GM12878 (cell line): ENCODE measurements at regions not wholly inside any gene's neighbourhood (a gene's known extent, or its start where the extent isn't known, plus 50 kb on each side); places are given as distances from the start of the nearest gene placed in this dataset.

ENCODE experiments used
- ATAC-seq: fragments of 200-7000 bp; cut with Tn5 transposase; 3 replicates; pipeline ENCODE4 v1.9.1; 2020; ENCODE audit warnings: mild to moderate bottlenecking, moderate library complexity
- BruUV-seq: library from RNA; stranded (reverse); fragments of 400-500 nt; replicated peaks from 2 replicates; lab custom pipeline; 2021; lab: Mats Ljungman, UMichigan
- CTCF ChIA-PET: fragments of 300-600 bp; sonication (Branson Sonifier 250); formaldehyde crosslinking; extraction: SDS; loops from one replicate; lab custom pipeline; 2021; ENCODE audit warnings: inconsistent platforms; lab: Yijun Ruan, JAX
- POLR2A ChIA-PET: fragments of 350-600 bp; formaldehyde crosslinking; extraction: SDS; loops from one replicate; lab custom pipeline; 2021; ENCODE audit warnings: inconsistent platforms; lab: Charles Lee
- RAD21 ChIA-PET: fragments of 300-600 bp; sonication (Branson Sonifier 250); formaldehyde crosslinking; loops from one replicate; lab custom pipeline; 2023; ENCODE audit warnings: antibody characterized with exemption; ENCODE audit not compliant: unreplicated experiment; lab: Charles Lee
- SMC1A ChIA-PET: fragments of 300-600 bp; sonication (Branson Sonifier 250); formaldehyde crosslinking; loops from one replicate; lab custom pipeline; 2023; ENCODE audit not compliant: unreplicated experiment, uncharacterized antibody; lab: Charles Lee
- DNase-seq: peaks from one replicate; pipeline ENCODE4 v3.0.0-alpha.2; 2011; ENCODE audit warnings: low read depth, low spot score
- FAIRE-seq: peaks from 3 replicates; lab custom pipeline; 2011; peaks lifted over from hg19 to GRCh38; lab: Jason Lieb, UNC
- H2AFZ ChIP-seq: 2 replicates; pipeline ENCODE4 v1.6.0; 2011; ENCODE audit warnings: low read depth, low read length, control low read depth; ENCODE audit not compliant: control insufficient read depth
- H3K27ac ChIP-seq: 2 replicates; pipeline ENCODE4 v1.5.1; 2011; ENCODE audit warnings: control low read depth; ENCODE audit not compliant: control insufficient read depth, insufficient read depth
- H3K27me3 ChIP-seq, 2 experiments: replicated peaks in 1 of 2; 2 replicates each; pipeline versions ENCODE4 v1.6.0 to v1.6.1; 2011; ENCODE audit warnings: low read length in 1 of 2; ENCODE audit not compliant: control insufficient read depth in 2 of 2, insufficient read depth in 2 of 2
- H3K36me3 ChIP-seq, 2 experiments: 2 replicates each; pipeline ENCODE4 v1.5.1; 2011; ENCODE audit warnings: low read length in 1 of 2; ENCODE audit not compliant: control insufficient read depth in 2 of 2, insufficient read depth in 2 of 2
- H3K4me1 ChIP-seq: 2 replicates; pipeline ENCODE4 v1.6.1; 2011; ENCODE audit warnings: mild to moderate bottlenecking, low read length, moderate library complexity, mixed read lengths; ENCODE audit not compliant: control insufficient read depth, insufficient read depth
- H3K4me2 ChIP-seq: 2 replicates; pipeline ENCODE4 v1.6.0; 2011; ENCODE audit warnings: control low read depth; ENCODE audit not compliant: control insufficient read depth, insufficient read depth
- H3K4me3 ChIP-seq: fragments of 200-600 bp; sonication (generic); 2 replicates; pipeline ENCODE4 v1.5.1; 2016
- H3K79me2 ChIP-seq: 2 replicates; pipeline ENCODE4 v1.6.0; 2011; ENCODE audit warnings: low read length; ENCODE audit not compliant: control insufficient read depth, insufficient read depth
- H3K9ac ChIP-seq: 2 replicates; pipeline ENCODE4 v1.8.0; 2011; ENCODE audit warnings: low read length, control low read depth, mixed read lengths; ENCODE audit not compliant: control insufficient read depth, insufficient read depth
- H3K9me3 ChIP-seq: replicated peaks from 3 replicates; pipeline ENCODE4 v1.5.1; 2011; ENCODE audit warnings: mild to moderate bottlenecking, low read length; ENCODE audit not compliant: control insufficient read depth, insufficient read depth
- H4K20me1 ChIP-seq: 2 replicates; pipeline ENCODE4 v1.6.0; 2011; ENCODE audit not compliant: control insufficient read depth, insufficient read depth
- BRCA1 ChIP-seq: IDR thresholded peaks from 2 replicates; pipeline ENCODE4 v1.6.1; 2011; ENCODE audit warnings: low read depth, low read length, improper control_type of control experiment
- CREB1 ChIP-seq: IDR thresholded peaks from 2 replicates; pipeline ENCODE4 v1.6.1; 2012; ENCODE audit warnings: low read depth, mild to moderate bottlenecking, inconsistent platforms
- DPF2 ChIP-seq: fragments of 450-650 bp; IDR thresholded peaks from 2 replicates; pipeline ENCODE4 v1.6.1; 2017; ENCODE audit warnings: mild to moderate bottlenecking
- ETV6 ChIP-seq, 2 experiments: fragments of 450-650 bp in 1 of 2; IDR thresholded peaks in 1 of 2; conservative IDR thresholded peaks in 1 of 2; 2 replicates each; pipeline ENCODE4 v1.6.1; 2014; ENCODE audit warnings: antibody characterized with exemption in 1 of 2, borderline replicate concordance in 1 of 2, low read depth in 1 of 2, mild to moderate bottlenecking in 1 of 2, moderate library complexity in 1 of 2
- EZH2 ChIP-seq: IDR thresholded peaks from 2 replicates; pipeline ENCODE4 v1.6.1; 2012; ENCODE audit warnings: low read depth, mild to moderate bottlenecking, control low read depth, inconsistent platforms, low read length, borderline replicate concordance; ENCODE audit not compliant: control insufficient read depth
- MYB ChIP-seq: fragments of 150-350 bp; IDR thresholded peaks from 2 replicates; pipeline ENCODE4 v1.6.1; 2014; ENCODE audit warnings: mild to moderate bottlenecking, low read depth, low read length, borderline replicate concordance
- NR2F1 ChIP-seq: fragments of 450-650 bp; conservative IDR thresholded peaks from 2 replicates; pipeline ENCODE4 v1.6.1; 2017; ENCODE audit warnings: mild to moderate bottlenecking
- SP1 ChIP-seq: IDR thresholded peaks from one replicate; pipeline ENCODE4 v1.6.1; 2011; ENCODE audit warnings: low read depth, low read length
- SREBF2 ChIP-seq: IDR thresholded peaks from 2 replicates; pipeline ENCODE4 v1.6.1; 2012; ENCODE audit warnings: mild to moderate bottlenecking, low read length
- SUPT20H ChIP-seq: IDR thresholded peaks from 2 replicates; pipeline ENCODE4 v1.6.1; 2011; ENCODE audit warnings: low read depth, mild to moderate bottlenecking, low read length, moderate library complexity, borderline replicate concordance; ENCODE audit not compliant: control insufficient read depth
- ZBED1 ChIP-seq: IDR thresholded peaks from 2 replicates; pipeline ENCODE4 v1.6.1; 2016; ENCODE audit warnings: borderline replicate concordance
- WGBS: methylation state at CpG from one replicate; pipeline ENCODE4 v1.1.6; 2016; ENCODE audit warnings: low lambda C conversion rate; ENCODE audit not compliant: insufficient replicate concordance, insufficient coverage; ENCODE audit errors: missing lambda C conversion rate; 5-methylcytosine and 5-hydroxymethylcytosine counted together
- in situ Hi-C: fragments of 300-500 bp; cut with MboI; formaldehyde crosslinking; loops from 9 replicates; pipeline ENCODE4 v1.14.3; 2018; ENCODE audit warnings: mixed read lengths
- intact Hi-C: fragments of 100-400 bp; cut with micrococcal nuclease; formaldehyde crosslinking; loops from one replicate; pipeline ENCODE4 v1.14.2; 2022; ENCODE audit not compliant: unreplicated experiment
- TF ChIP-seq, protein P1 (sequence below): fragments of 450-650 bp; IDR thresholded peaks from 2 replicates; pipeline ENCODE4 v1.6.1; 2017; ENCODE audit warnings: mild to moderate bottlenecking
- TF ChIP-seq, protein P2 (sequence below): fragments of 450-650 bp; IDR thresholded peaks from 2 replicates; pipeline ENCODE4 v1.6.1; 2017; ENCODE audit warnings: mild to moderate bottlenecking, moderate library complexity
- TF ChIP-seq, protein P3 (sequence below): fragments of 450-650 bp; IDR thresholded peaks from 2 replicates; pipeline ENCODE4 v1.6.1; 2017; ENCODE audit warnings: low read depth, mild to moderate bottlenecking, moderate library complexity

DNA sequence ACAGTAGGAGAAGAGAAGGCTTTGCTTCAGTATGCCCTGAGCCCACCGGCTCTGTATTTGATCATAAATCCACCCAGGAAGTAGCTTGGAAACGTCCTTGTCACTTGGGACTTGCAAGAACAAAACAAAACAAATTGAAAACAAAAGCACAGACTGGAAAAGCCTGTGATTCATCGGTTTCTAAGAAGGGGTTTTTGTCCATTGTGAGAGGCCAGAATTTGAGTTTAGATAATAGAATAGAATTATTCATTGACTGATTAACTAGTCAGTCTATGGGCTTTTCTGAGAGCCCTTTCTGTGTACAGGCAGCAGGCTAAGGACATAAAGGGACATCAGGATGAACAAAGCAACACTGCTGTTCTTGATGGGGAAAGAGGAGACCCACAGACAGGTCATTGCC is 424.8 kb downstream of the IRX1 start (continued):
- TF ChIP-seq, protein P1, sequence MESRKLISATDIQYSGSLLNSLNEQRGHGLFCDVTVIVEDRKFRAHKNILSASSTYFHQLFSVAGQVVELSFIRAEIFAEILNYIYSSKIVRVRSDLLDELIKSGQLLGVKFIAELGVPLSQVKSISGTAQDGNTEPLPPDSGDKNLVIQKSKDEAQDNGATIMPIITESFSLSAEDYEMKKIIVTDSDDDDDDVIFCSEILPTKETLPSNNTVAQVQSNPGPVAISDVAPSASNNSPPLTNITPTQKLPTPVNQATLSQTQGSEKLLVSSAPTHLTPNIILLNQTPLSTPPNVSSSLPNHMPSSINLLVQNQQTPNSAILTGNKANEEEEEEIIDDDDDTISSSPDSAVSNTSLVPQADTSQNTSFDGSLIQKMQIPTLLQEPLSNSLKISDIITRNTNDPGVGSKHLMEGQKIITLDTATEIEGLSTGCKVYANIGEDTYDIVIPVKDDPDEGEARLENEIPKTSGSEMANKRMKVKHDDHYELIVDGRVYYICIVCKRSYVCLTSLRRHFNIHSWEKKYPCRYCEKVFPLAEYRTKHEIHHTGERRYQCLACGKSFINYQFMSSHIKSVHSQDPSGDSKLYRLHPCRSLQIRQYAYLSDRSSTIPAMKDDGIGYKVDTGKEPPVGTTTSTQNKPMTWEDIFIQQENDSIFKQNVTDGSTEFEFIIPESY = no peak
- TF ChIP-seq ZBED1 = no peak
- TF ChIP-seq NR2F1 = no peak
- no peak for TF ChIP-seq SP1
- no peak for TF ChIP-seq SUPT20H
- TF ChIP-seq ETV6 (conservative IDR thresholded peaks at IDR 0.05 in 1 of 2, IDR thresholded peaks at IDR 0.05 in 1 of 2; ENCODE audit: borderline replicate concordance in 1 of 2, low read depth in 1 of 2) = no peak
- TF ChIP-seq BRCA1 = no peak
- TF ChIP-seq DPF2 = no peak
- TF ChIP-seq, all 136 proteins: peak for 0

DNA sequence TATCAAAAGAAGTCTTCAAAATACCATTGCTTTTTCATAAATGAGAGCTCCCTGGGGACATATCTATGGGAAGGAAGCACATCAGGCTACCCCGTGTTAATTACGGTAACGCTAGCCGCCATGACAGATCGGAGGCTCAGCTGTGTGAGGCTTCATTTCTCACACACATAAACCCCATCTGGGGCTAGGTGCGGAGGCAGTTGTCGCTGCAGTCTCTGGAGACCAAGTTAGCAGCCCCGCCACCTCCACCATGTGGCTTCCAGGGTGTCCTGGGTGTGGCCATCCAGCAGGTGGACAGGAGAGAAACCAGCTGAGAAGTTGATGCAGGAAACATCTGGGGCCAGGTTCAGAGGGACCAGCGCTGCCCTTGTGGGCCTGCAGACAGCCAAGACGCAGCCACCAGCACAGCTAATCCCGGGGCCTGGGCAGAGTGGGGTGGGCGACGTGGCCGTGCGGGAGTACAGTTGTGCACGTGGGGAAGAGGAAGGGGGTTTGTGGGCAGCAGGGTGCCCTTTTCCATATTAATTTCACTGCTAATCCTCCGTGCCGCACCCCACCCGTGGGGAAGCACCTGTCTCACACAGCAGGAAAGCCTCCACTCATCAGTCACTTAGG is 426.5 kb downstream of the IRX1 start:
- no peak overlapping the region for H2AFZ ChIP-seq
- no peak overlapping the region for H3K9ac ChIP-seq
- ChIA-PET RAD21 (no interaction called here), POLR2A (no interaction called here), CTCF (no interaction called here), SMC1A (no interaction called here)
- H3K27me3 ChIP-seq = no peaks in the 10 kb centered on the region
- intact Hi-C loops = no loop called here
- H3K9me3 ChIP-seq = no peaks in the 10 kb centered on the region; the same call in 2 of the 3 replicates
- DNase-seq = no peak
- no peaks in the 10 kb centered on the region for H4K20me1 ChIP-seq
- no peak overlapping the region for H3K4me3 ChIP-seq
- in situ Hi-C loops = no loop called here
- H3K4me2 ChIP-seq = no peak overlapping the region
- TF ChIP-seq MYB = no peak
- TF ChIP-seq, protein P2, sequence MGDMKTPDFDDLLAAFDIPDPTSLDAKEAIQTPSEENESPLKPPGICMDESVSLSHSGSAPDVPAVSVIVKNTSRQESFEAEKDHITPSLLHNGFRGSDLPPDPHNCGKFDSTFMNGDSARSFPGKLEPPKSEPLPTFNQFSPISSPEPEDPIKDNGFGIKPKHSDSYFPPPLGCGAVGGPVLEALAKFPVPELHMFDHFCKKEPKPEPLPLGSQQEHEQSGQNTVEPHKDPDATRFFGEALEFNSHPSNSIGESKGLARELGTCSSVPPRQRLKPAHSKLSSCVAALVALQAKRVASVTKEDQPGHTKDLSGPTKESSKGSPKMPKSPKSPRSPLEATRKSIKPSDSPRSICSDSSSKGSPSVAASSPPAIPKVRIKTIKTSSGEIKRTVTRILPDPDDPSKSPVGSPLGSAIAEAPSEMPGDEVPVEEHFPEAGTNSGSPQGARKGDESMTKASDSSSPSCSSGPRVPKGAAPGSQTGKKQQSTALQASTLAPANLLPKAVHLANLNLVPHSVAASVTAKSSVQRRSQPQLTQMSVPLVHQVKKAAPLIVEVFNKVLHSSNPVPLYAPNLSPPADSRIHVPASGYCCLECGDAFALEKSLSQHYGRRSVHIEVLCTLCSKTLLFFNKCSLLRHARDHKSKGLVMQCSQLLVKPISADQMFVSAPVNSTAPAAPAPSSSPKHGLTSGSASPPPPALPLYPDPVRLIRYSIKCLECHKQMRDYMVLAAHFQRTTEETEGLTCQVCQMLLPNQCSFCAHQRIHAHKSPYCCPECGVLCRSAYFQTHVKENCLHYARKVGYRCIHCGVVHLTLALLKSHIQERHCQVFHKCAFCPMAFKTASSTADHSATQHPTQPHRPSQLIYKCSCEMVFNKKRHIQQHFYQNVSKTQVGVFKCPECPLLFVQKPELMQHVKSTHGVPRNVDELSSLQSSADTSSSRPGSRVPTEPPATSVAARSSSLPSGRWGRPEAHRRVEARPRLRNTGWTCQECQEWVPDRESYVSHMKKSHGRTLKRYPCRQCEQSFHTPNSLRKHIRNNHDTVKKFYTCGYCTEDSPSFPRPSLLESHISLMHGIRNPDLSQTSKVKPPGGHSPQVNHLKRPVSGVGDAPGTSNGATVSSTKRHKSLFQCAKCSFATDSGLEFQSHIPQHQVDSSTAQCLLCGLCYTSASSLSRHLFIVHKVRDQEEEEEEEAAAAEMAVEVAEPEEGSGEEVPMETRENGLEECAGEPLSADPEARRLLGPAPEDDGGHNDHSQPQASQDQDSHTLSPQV = no peak
- TF ChIP-seq EZH2 = no peak
- TF ChIP-seq SREBF2 = no peak
- TF ChIP-seq, protein P3, sequence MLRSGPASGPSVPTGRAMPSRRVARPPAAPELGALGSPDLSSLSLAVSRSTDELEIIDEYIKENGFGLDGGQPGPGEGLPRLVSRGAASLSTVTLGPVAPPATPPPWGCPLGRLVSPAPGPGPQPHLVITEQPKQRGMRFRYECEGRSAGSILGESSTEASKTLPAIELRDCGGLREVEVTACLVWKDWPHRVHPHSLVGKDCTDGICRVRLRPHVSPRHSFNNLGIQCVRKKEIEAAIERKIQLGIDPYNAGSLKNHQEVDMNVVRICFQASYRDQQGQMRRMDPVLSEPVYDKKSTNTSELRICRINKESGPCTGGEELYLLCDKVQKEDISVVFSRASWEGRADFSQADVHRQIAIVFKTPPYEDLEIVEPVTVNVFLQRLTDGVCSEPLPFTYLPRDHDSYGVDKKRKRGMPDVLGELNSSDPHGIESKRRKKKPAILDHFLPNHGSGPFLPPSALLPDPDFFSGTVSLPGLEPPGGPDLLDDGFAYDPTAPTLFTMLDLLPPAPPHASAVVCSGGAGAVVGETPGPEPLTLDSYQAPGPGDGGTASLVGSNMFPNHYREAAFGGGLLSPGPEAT = no peak
- TF ChIP-seq CREB1 = no peak
- H3K79me2 ChIP-seq = no peaks in the 10 kb centered on the region
- ATAC-seq = no peak
- H3K4me1 ChIP-seq = no peaks in the 10 kb centered on the region
- H3K27ac ChIP-seq = no peak overlapping the region
- FAIRE-seq = no peak
- WGBS = 4% methylated on average over 12 of the region's 19 CpGs
- BruUV-seq = no TSS peak
- H3K36me3 ChIP-seq = no peaks in the 10 kb centered on the region
